GM23248 (cell line): ENCODE measurements at regions not wholly inside any gene's neighbourhood (a gene's known extent, or its start where the extent isn't known, plus 50 kb on each side); places are given as distances from the start of the nearest gene placed in this dataset.
A peak's percentile ranks its signal among the peaks of the same experiment; 100 is the strongest.

Experiments used
- DNase-seq: peaks from one replicate; pipeline ENCODE4 v3.0.0-alpha.2; 2015
- H2AFZ ChIP-seq: fragments of 200-600 bp; sonication (generic); 2 replicates; pipeline ENCODE4 v1.6.1; 2016; ENCODE audit warnings: antibody characterized with exemption
- H3F3A ChIP-seq: fragments of 200-600 bp; sonication (generic); 2 replicates; pipeline ENCODE4 v1.6.1; 2016; ENCODE audit warnings: mild to moderate bottlenecking, antibody characterized with exemption, mixed run types; ENCODE audit not compliant: insufficient read depth
- H3K27ac ChIP-seq: fragments of 200-600 bp; sonication (generic); 2 replicates; pipeline ENCODE4 v1.5.1; 2016; ENCODE audit warnings: mild to moderate bottlenecking
- H3K27me3 ChIP-seq: fragments of 200-600 bp; sonication (generic); replicated peaks from 2 replicates; pipeline ENCODE4 v1.6.1; 2016; ENCODE audit warnings: mild to moderate bottlenecking; ENCODE audit not compliant: insufficient read depth
- H3K36me3 ChIP-seq: fragments of 200-600 bp; sonication (generic); 2 replicates; pipeline ENCODE4 v1.6.1; 2016; ENCODE audit warnings: low read depth, mild to moderate bottlenecking
- H3K4me1 ChIP-seq: fragments of 200-600 bp; sonication (generic); 2 replicates; pipeline ENCODE4 v1.6.1; 2016; ENCODE audit warnings: mild to moderate bottlenecking; ENCODE audit not compliant: insufficient read depth
- H3K4me2 ChIP-seq: fragments of 200-600 bp; sonication (generic); one replicate; pipeline ENCODE4 v1.6.1; 2016; ENCODE audit warnings: mild to moderate bottlenecking; ENCODE audit not compliant: unreplicated experiment
- H3K4me3 ChIP-seq: fragments of 200-600 bp; sonication (generic); 2 replicates; pipeline ENCODE4 v1.5.1; 2016; ENCODE audit warnings: mild to moderate bottlenecking
- H3K79me2 ChIP-seq: fragments of 200-600 bp; sonication (generic); 2 replicates; pipeline ENCODE4 v1.6.1; 2016; ENCODE audit warnings: mild to moderate bottlenecking; ENCODE audit not compliant: insufficient read depth
- H3K9ac ChIP-seq: fragments of 200-600 bp; sonication (generic); 2 replicates; pipeline ENCODE4 v1.6.1; 2016; ENCODE audit warnings: mild to moderate bottlenecking
- H3K9me2 ChIP-seq: fragments of 200-600 bp; sonication (generic); 2 replicates; pipeline ENCODE4 v1.6.1; 2016; ENCODE audit warnings: mixed run types, mild to moderate bottlenecking, moderate library complexity; ENCODE audit not compliant: insufficient read depth
- H3K9me3 ChIP-seq: fragments of 200-600 bp; sonication (generic); one replicate; pipeline ENCODE4 v1.6.1; 2017; ENCODE audit warnings: low read depth
- H4K20me1 ChIP-seq: fragments of 200-600 bp; sonication (generic); 2 replicates; pipeline ENCODE4 v1.6.0; 2016; ENCODE audit not compliant: insufficient read depth
- EZH2 ChIP-seq: fragments of 200-600 bp; sonication (generic); IDR thresholded peaks from 2 replicates; pipeline ENCODE4 v1.6.1; 2018; ENCODE audit warnings: antibody characterized with exemption, mild to moderate bottlenecking; ENCODE audit not compliant: insufficient read depth, poor library complexity, severe bottlenecking
- EZH2phosphoT487 ChIP-seq: fragments of 200-600 bp; sonication (generic); IDR thresholded peaks from 2 replicates; pipeline ENCODE4 v1.6.1; 2018; ENCODE audit warnings: antibody characterized with exemption, moderate library complexity, mild to moderate bottlenecking, low read depth; ENCODE audit not compliant: insufficient read depth
- WGBS, 2 experiments: methylation state at CpG; one replicate each; pipeline ENCODE4 v1.1.6; 2015 to 2017; ENCODE audit warnings: low lambda C conversion rate in 2 of 2, low coverage in 1 of 2; ENCODE audit errors: missing lambda C conversion rate in 2 of 2; 5-methylcytosine and 5-hydroxymethylcytosine counted together
- in situ Hi-C: fragments of 300-500 bp; cut with MboI; formaldehyde crosslinking; loops from 2 replicates; pipeline ENCODE4 v1.15.0; 2020

DNA sequence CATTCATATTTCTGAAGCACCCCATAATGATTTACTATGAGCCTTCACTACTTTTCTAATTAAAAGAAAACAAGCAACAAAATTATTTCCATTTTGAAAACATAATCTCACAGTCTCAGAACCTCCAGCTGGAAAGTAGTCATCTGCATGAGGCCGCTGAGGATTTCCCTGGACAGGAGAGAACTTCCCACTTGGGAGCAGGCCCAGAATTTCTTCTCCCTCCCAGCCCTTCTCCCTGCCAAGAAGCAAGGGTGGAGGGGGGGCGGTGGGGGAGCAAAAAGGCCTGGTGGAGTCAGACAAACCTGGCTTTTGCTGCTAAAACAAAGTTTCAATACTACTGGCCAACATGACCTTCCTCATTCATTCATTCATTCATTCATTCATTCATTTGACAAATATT, 167.3 kb downstream of the PJA1 start:
- no peaks in the 10 kb centered on the region for H3F3A ChIP-seq
- TF ChIP-seq EZH2phosphoT487: no peak
- TF ChIP-seq EZH2: no peak
- 0% methylated on average over 2 of the region's 2 CpGs; no CpG with 5 or more reads in 1 of the 2 experiments for WGBS, 2 experiments
- H4K20me1 ChIP-seq: no peaks in the 10 kb centered on the region
- in situ Hi-C loops: no loop called here
- no peak overlapping the region for H3K27ac ChIP-seq
- no peaks in the 10 kb centered on the region for H3K4me1 ChIP-seq
- H3K79me2 ChIP-seq: no peaks in the 10 kb centered on the region
- H3K9me2 ChIP-seq: no peaks in the 10 kb centered on the region
- H3K9me3 ChIP-seq: no peaks in the 10 kb centered on the region
- peak; percentile 63 for DNase-seq
- H3K9ac ChIP-seq: no peak overlapping the region
- H3K4me2 ChIP-seq: no peak overlapping the region
- no peak overlapping the region for H2AFZ ChIP-seq
- H3K27me3 ChIP-seq: no peaks in the 10 kb centered on the region
- no peaks in the 10 kb centered on the region for H3K36me3 ChIP-seq
- no peak overlapping the region for H3K4me3 ChIP-seq

DNA sequence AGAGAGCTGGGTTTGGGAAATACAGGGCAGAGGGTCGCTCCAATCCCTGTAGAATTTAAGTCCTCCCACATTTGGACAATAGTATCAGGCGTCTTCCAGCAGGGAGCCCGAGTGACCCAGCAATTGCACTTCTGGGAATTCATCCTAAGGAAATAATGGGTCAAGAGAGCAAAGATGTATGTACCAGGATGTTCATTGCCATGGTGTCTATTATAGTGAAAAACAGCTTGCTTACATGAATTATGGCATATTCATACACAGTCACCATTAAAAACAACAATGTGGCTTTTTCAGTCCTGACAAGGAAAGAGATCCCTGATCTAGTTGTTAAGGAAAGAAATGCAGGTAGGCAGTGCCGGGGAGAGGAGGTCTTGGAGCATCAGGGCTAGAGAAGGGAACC, 167.7 kb downstream of the PJA1 start:
- in situ Hi-C loops: no loop called here
- Histone ChIP-seq H3K9me2 (no peaks in the 10 kb centered on the region), H3K79me2 (no peaks in the 10 kb centered on the region), H4K20me1 (no peaks in the 10 kb centered on the region), H3K9ac (no peak overlapping the region), H3K4me3 (no peak overlapping the region), H3K4me2 (no peak overlapping the region), H2AFZ (no peak overlapping the region), H3K27ac (no peak overlapping the region), H3K4me1 (no peaks in the 10 kb centered on the region), H3K36me3 (no peaks in the 10 kb centered on the region), H3K27me3 (no peaks in the 10 kb centered on the region), H3F3A (no peaks in the 10 kb centered on the region), H3K9me3 (no peaks in the 10 kb centered on the region)
- DNase-seq: no peak
- TF ChIP-seq EZH2phosphoT487: no peak
- TF ChIP-seq EZH2: no peak
- 18 to 23% methylated on average over 4 of the region's 4 CpGs for WGBS, 2 experiments

DNA sequence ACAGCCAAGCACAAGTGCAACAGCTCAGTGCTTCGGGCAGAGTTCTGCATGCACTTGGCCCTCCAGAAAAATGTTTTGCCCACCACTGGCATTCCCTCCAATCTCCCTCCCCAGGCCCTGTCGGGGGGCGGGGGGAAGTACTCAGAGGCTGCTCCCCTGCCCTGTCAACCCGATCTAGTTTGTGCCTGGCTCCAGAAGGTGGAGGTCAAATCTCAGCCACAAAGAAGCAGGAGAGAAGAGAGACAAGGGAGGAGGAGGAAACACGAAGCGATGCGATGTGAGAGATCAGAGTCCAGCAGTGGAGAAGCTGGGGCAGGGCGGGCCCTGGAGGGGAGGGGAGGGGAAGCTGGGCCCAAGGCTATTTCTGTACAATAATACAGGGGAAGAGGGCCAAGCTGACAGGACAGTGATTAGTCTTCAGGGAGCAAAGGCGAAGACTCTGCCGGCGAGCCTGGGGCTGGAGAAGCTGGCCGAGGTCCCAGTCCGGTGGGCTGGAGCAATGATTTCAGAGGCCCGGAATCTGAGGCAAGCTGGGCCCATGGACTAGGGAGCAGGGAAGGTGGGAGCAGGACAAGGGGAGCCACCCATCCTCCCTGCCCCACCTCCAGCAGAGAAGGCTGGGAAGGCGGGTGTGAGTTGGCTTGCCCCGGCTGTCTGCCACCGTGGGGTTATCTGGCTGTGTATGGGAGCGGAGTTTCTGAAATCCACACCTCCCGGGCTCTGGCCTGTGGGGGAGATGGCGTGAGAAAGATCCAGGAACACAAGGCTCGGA, 167.1 kb downstream of the EFNB1 start:
- no peak overlapping the region for H2AFZ ChIP-seq
- no peak overlapping the region for H3K4me2 ChIP-seq
- TF ChIP-seq EZH2phosphoT487 (no peak), EZH2 (no peak)
- 46 to 67% methylated on average over 6 to 21 of the region's 21 CpGs for WGBS, 2 experiments
- no peak overlapping the region for H3K9ac ChIP-seq
- H3K9me2 ChIP-seq: no peaks in the 10 kb centered on the region
- no peaks in the 10 kb centered on the region for H4K20me1 ChIP-seq
- no peaks in the 10 kb centered on the region for H3F3A ChIP-seq
- no peak for DNase-seq
- H3K79me2 ChIP-seq: no peaks in the 10 kb centered on the region
- in situ Hi-C loops: no loop called here
- H3K4me1 ChIP-seq: no peaks in the 10 kb centered on the region
- no peak overlapping the region for H3K27ac ChIP-seq
- H3K27me3 ChIP-seq: no peaks in the 10 kb centered on the region
- no peaks in the 10 kb centered on the region for H3K36me3 ChIP-seq
- H3K9me3 ChIP-seq: no peaks in the 10 kb centered on the region
- no peak overlapping the region for H3K4me3 ChIP-seq

DNA sequence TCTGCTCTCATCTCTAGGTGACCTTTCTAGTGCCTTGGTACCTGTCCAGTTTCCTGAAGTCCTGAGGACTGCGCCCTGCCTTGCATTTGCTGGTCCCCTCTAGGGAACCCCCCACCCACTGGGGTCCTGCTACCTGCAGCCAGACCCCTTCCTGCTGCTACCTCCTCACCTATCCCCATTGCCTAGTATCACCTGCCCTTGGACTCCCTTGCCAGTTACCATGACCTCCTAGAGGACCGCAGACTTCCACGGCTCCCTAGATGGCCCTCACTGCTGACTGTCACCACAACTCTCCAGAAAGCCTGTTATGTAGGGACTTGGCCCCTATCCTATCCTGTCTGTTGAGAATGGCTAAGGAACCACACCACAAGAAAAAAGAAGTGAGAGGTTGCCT, 166.6 kb downstream of the EFNB1 start:
- Histone ChIP-seq H3K4me2 (no peak overlapping the region), H3K27me3 (no peaks in the 10 kb centered on the region), H3K9me2 (no peaks in the 10 kb centered on the region), H3K9ac (no peak overlapping the region), H4K20me1 (no peaks in the 10 kb centered on the region), H3K79me2 (no peaks in the 10 kb centered on the region), H3K27ac (no peak overlapping the region), H3K4me3 (no peak overlapping the region), H3K9me3 (no peaks in the 10 kb centered on the region), H3F3A (no peaks in the 10 kb centered on the region), H2AFZ (no peak overlapping the region), H3K36me3 (no peaks in the 10 kb centered on the region), H3K4me1 (no peaks in the 10 kb centered on the region)
- WGBS, 2 experiments: 74 to 100% methylated on average over 2 to 3 of the region's 3 CpGs
- DNase-seq: no peak
- TF ChIP-seq EZH2phosphoT487: no peak
- no peak for TF ChIP-seq EZH2
- in situ Hi-C loops: no loop called here
